PC-3 (cell line): ENCODE measurements at regions not wholly inside any gene's neighbourhood (a gene's known extent, or its start where the extent isn't known, plus 50 kb on each side); places are given as distances from the start of the nearest gene placed in this dataset.
"Not testable (repeated sequence)": the region's sequence is repeated elsewhere in the genome, so short reads cannot be mapped to it uniquely, and the experiment has no call there.

Source experiments
- ATAC-seq: fragments of 200-7000 bp; cut with Tn5 transposase; 2 replicates; pipeline ENCODE4 v1.9.1; 2020; ENCODE audit warnings: mild to moderate bottlenecking, moderate library complexity
- BruUV-seq: library from RNA; stranded (reverse); fragments of 400-500 nt; replicated peaks from 2 replicates; lab custom pipeline; 2021; lab: Mats Ljungman, UMichigan
- CTCF ChIA-PET: fragments of 300-600 bp; sonication (Branson Sonifier 250); formaldehyde crosslinking; loops from one replicate; lab custom pipeline; 2022; ENCODE audit warnings: antibody characterized with exemption; lab: Charles Lee
- POLR2A ChIA-PET: fragments of 300-600 bp; sonication (Branson Sonifier 250); formaldehyde crosslinking; loops from one replicate; lab custom pipeline; 2022; ENCODE audit warnings: antibody characterized with exemption; ENCODE audit not compliant: unreplicated experiment; lab: Charles Lee
- DNase-seq: peaks from one replicate; pipeline ENCODE4 v3.0.0-alpha.2; 2015
- H2AFZ ChIP-seq: fragments of 300-600 bp; sonication (generic); 2 replicates; pipeline ENCODE4 v1.6.0; 2016; ENCODE audit warnings: antibody characterized with exemption, low read length
- H3F3A ChIP-seq: fragments of 300-600 bp; sonication (generic); one replicate; pipeline ENCODE4 v1.6.0; 2017; ENCODE audit warnings: antibody characterized with exemption, low read length, control low read depth, mild to moderate bottlenecking; ENCODE audit not compliant: unreplicated experiment
- H3K27ac ChIP-seq: fragments of 300-600 bp; sonication (generic); 2 replicates; pipeline ENCODE4 v1.5.1; 2016; ENCODE audit warnings: mild to moderate bottlenecking, low read length
- H3K27me3 ChIP-seq: fragments of 300-600 bp; sonication (generic); 2 replicates; pipeline ENCODE4 v1.6.1; 2016; ENCODE audit warnings: low read length, mixed read lengths
- H3K36me3 ChIP-seq: fragments of 300-600 bp; sonication (generic); 2 replicates; pipeline ENCODE4 v1.6.1; 2016; ENCODE audit warnings: low read depth, mixed run types, low read length, mixed read lengths
- H3K4me1 ChIP-seq: fragments of 300-600 bp; sonication (generic); 2 replicates; pipeline ENCODE4 v1.5.1; 2016; ENCODE audit warnings: low read length; ENCODE audit not compliant: insufficient read depth
- H3K4me2 ChIP-seq: fragments of 300-600 bp; sonication (generic); 2 replicates; pipeline ENCODE4 v1.6.0; 2016; ENCODE audit warnings: low read length
- H3K4me3 ChIP-seq: fragments of 300-600 bp; sonication (generic); 2 replicates; pipeline ENCODE4 v1.5.1; 2016; ENCODE audit warnings: mild to moderate bottlenecking, low read length, mixed read lengths
- H3K79me2 ChIP-seq: fragments of 300-600 bp; sonication (generic); 2 replicates; pipeline ENCODE4 v1.6.1; 2017; ENCODE audit warnings: low read length, mixed read lengths
- H3K9ac ChIP-seq: fragments of 300-600 bp; sonication (generic); 2 replicates; pipeline ENCODE4 v1.6.0; 2016; ENCODE audit warnings: mild to moderate bottlenecking, low read length
- H3K9me2 ChIP-seq: fragments of 300-600 bp; sonication (generic); replicated peaks from 2 replicates; pipeline ENCODE4 v1.6.1; 2016; ENCODE audit warnings: mixed run types, low read length, mixed read lengths
- H3K9me3 ChIP-seq: fragments of 300-600 bp; sonication (generic); 2 replicates; pipeline ENCODE4 v1.6.1; 2016; ENCODE audit warnings: low read length, mixed read lengths
- H4K20me1 ChIP-seq: fragments of 300-600 bp; sonication (generic); 2 replicates; pipeline ENCODE4 v1.6.1; 2016; ENCODE audit warnings: low read length, mixed read lengths
- intact Hi-C: fragments of 100-400 bp; cut with micrococcal nuclease; formaldehyde crosslinking; loops from 2 replicates; pipeline ENCODE4 v1.9.0; 2023

DNA sequence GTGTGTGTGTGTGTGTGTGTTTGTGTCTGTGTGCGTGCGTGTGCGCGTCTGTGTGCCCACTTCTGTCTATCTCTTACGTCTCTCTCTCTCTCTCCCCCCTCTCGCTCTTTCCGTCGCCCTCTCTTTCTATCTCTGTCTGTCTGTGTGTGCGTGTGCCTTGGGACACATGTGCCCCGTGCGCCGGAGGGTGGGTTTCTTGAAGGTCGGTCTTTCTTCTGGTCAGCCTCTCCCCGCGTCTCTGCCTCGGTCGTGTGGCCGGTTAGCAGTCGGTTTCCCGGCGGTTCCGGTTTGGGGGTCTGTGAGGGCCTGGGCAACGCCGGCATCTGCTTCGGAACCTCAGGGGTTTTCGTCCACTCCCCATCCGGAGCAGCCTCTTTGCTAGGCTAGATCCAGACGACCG, 1423.6 kb upstream of the PCDH10 start:
- H3K79me2 ChIP-seq, DNase-seq, H3K36me3 ChIP-seq, BruUV-seq, H3K9me2 ChIP-seq, H3K27ac ChIP-seq, ATAC-seq, H3K4me2 ChIP-seq, H3K4me3 ChIP-seq, H3K4me1 ChIP-seq, H3K9ac ChIP-seq, POLR2A ChIA-PET, CTCF ChIA-PET, H4K20me1 ChIP-seq, H3K9me3 ChIP-seq, H3K27me3 ChIP-seq, intact Hi-C loops, H3F3A ChIP-seq, H2AFZ ChIP-seq: not testable (repeated sequence)

DNA sequence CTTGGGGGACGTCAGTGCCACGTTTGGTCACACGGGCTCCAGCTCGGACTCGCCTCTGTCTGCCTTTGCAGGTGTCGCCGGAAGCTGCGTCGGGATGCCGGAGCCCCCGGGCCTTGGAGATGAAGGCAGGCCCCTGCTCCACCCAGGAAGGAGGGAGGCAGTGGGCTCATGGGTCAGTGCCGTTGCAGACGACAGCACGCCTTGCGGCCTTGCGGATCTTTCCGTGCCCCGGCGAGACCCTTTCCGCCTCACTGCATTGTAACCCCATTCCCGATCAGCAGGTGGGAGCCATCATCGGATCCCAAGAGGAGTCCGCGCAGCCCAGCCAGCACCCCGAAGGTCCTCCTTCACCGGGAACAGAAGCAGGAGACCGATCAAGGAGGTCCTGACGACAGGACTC, 1422.2 kb upstream of the PCDH10 start:
- H2AFZ ChIP-seq, H3K27me3 ChIP-seq, H3F3A ChIP-seq, BruUV-seq, CTCF ChIA-PET, H3K4me2 ChIP-seq, intact Hi-C loops, H3K9ac ChIP-seq, POLR2A ChIA-PET, H3K79me2 ChIP-seq, ATAC-seq, H3K9me3 ChIP-seq, H3K4me1 ChIP-seq, H3K36me3 ChIP-seq, H3K9me2 ChIP-seq, H3K27ac ChIP-seq, DNase-seq, H4K20me1 ChIP-seq, H3K4me3 ChIP-seq: not testable (repeated sequence)

DNA sequence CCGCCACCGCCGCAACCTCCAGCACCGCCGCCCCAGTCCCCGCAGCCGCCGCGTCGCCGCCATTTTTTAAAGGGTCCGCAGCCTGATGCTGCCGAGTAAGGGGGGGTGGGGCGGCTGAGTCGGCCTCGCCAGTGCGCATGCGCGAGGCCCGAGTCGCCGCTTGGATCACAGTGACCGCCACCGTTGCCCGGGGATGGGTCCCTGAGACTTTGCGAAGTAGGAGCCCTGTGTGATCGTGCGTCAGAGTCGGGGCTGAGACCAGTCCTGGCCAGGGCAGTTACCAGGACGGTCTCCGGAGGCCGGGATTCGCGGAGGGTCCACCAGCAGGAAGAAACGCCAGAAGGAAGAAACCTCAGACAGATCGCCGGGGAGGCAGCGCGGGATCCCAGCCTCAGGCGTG, 1421.7 kb upstream of the PCDH10 start:
- H3K9me3 ChIP-seq, H3K9ac ChIP-seq, H3K36me3 ChIP-seq, H3K27me3 ChIP-seq, H2AFZ ChIP-seq, intact Hi-C loops, H3K79me2 ChIP-seq, H3F3A ChIP-seq, H3K4me3 ChIP-seq, H3K4me2 ChIP-seq, H3K9me2 ChIP-seq, H3K4me1 ChIP-seq, H4K20me1 ChIP-seq, H3K27ac ChIP-seq, CTCF ChIA-PET, POLR2A ChIA-PET, DNase-seq, ATAC-seq, BruUV-seq: not testable (repeated sequence)

DNA sequence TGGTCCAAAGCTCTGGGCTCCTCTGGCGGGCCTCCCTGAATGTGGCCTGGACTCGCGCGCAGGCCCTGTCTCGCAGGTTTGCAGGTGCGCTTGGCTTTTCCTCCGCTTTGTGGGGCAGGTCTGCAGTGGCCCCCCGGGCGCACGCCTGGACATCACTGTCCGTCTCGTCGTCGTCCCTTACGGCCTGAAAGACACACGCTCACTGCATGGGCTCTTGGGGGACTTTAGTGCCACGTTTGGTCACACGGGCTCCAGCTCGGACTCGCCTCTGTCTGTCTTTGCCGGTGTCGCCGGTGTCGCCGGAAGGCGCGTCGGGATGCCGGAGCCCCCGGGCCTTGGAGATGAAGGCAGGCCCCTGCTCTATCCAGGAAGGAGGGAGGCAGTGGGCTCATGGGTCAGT, 1419.9 kb upstream of the PCDH10 start:
- ATAC-seq, H3K9me3 ChIP-seq, H3K79me2 ChIP-seq, CTCF ChIA-PET, H3K4me1 ChIP-seq, H3K9ac ChIP-seq, H3K27me3 ChIP-seq, H3K36me3 ChIP-seq, intact Hi-C loops, BruUV-seq, H3F3A ChIP-seq, H3K4me2 ChIP-seq, H2AFZ ChIP-seq, H3K9me2 ChIP-seq, H4K20me1 ChIP-seq, H3K4me3 ChIP-seq, POLR2A ChIA-PET, DNase-seq, H3K27ac ChIP-seq: not testable (repeated sequence)

DNA sequence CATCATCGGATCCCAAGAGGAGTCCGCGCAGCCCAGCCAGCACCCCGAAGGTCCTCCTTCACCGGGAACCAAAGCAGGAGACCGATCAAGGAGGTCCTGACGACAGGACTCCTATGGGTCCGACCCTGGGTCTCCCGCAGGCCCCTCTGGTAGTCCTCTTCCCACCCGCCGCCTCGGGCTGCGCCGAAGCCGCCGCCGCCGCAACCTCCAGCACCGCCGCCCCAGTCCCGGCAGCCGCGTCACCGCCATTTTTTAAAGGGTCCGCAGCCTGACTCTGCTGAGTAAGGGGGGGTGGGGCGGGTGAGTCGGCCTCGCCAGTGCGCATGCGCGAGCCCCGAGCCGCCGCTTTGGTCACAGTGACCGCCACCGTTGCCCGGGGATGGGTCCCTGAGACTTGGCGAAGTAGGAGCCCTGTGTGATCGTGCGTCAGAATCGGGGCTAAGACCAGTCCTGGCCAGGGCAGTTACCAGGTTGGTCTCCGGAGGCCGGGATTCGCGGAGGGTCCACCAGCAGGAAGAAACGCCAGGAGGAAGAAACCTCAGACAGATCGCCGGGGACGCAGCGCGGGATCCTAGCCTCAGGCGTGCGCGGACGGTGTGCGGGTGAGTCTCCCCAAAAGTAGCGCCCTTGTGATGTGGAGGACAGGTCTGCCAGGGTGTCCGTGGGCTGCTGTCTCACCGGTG, 1419.2 kb upstream of the PCDH10 start:
- H3K9me2 ChIP-seq, H3K27me3 ChIP-seq, H3K4me1 ChIP-seq, H3K4me3 ChIP-seq, H3K27ac ChIP-seq, DNase-seq, H3K4me2 ChIP-seq, H3F3A ChIP-seq, H4K20me1 ChIP-seq, H3K9me3 ChIP-seq, H3K9ac ChIP-seq, H3K79me2 ChIP-seq, BruUV-seq, H2AFZ ChIP-seq, CTCF ChIA-PET, ATAC-seq, H3K36me3 ChIP-seq, POLR2A ChIA-PET, intact Hi-C loops: not testable (repeated sequence)

DNA sequence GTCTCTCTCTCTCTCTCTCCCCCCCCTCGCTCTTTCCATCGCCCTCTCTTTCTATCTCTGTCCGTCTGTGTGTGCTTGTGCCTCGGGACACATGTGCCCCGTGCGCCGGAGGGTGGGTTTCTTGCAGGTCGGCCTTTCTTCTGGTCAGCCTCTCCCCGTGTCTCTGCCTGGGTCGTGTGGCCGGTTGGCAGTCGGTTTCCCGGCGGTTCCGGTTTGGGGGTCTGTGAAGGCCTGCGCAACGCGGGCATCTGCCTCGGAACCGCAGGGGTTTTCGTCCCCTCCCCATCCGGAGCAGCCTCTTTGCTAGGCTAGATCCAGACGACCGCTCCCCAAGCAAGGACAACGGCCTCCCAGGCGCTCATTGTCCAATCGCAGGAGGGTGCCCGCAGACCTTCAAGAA, 1418.5 kb upstream of the PCDH10 start:
- CTCF ChIA-PET, H3K9me2 ChIP-seq, H2AFZ ChIP-seq, H3K36me3 ChIP-seq, H3K4me1 ChIP-seq, intact Hi-C loops, DNase-seq, H4K20me1 ChIP-seq, H3K27me3 ChIP-seq, H3K4me3 ChIP-seq, H3K27ac ChIP-seq, BruUV-seq, H3F3A ChIP-seq, POLR2A ChIA-PET, H3K9ac ChIP-seq, H3K79me2 ChIP-seq, ATAC-seq, H3K9me3 ChIP-seq, H3K4me2 ChIP-seq: not testable (repeated sequence)
